ENCODE measurements at regions not wholly inside any gene's neighbourhood (a gene's known extent, or its start where the extent isn't known, plus 50 kb on each side); places are given as distances from the start of the nearest gene placed in this dataset.

- no peaks in the 10 kb centered on the region for H3K27me3 ChIP-seq (ENCODE audit: control insufficient read depth in 1 of 2, insufficient read depth in 1 of 2, low read length in 2 of 2)
- H3K4me1 ChIP-seq (ENCODE audit: control insufficient read depth, insufficient read depth, low read depth, low read length), result no peaks in the 10 kb centered on the region
- H3K14ac ChIP-seq (ENCODE audit: low read length in 2 of 2), result no peak overlapping the region
- H3K18ac ChIP-seq (ENCODE audit: low read depth in 1 of 2, low read length in 2 of 2), result no peak overlapping the region
- no peak overlapping the region for H3K23ac ChIP-seq (ENCODE audit: low read length in 2 of 2)
- H2BK12ac ChIP-seq (ENCODE audit: low read length in 2 of 2), result no peak overlapping the region
- H3K9me3 ChIP-seq (ENCODE audit: control insufficient read depth, low read length), result peaks cover 13% of the 10 kb centered on the region
- whole genome bisulfite sequencing, result 99% methylated on average over 3 of the region's 4 CpGs
- H3K9ac ChIP-seq (ENCODE audit: low read length), result no peak overlapping the region
- H3K79me1 ChIP-seq (replicated peaks; ENCODE audit: low read length, poor library complexity, severe bottlenecking), result no peaks in the 10 kb centered on the region
- H3K4me2 ChIP-seq (ENCODE audit: low read length, poor library complexity, severe bottlenecking), result no peak overlapping the region
- H2AK5ac ChIP-seq (ENCODE audit: low read length, severe bottlenecking), result no peak overlapping the region
- no peak overlapping the region for H3K4ac ChIP-seq (ENCODE audit: low read depth in 1 of 2, low read length in 2 of 2)
- H3K4me3 ChIP-seq (ENCODE audit: insufficient read depth in 1 of 2, low read depth in 1 of 2, low read length in 2 of 2), result no peak overlapping the region
- no peak overlapping the region for H3K27ac ChIP-seq (ENCODE audit: low read length, poor library complexity, severe bottlenecking)
- no peaks in the 10 kb centered on the region for H3K36me3 ChIP-seq (ENCODE audit: control insufficient read depth in 1 of 2, insufficient read depth in 2 of 2, low read depth in 1 of 2, low read length in 2 of 2)
- no peak overlapping the region for H2BK5ac ChIP-seq (ENCODE audit: low read depth, low read length, poor library complexity, severe bottlenecking)
- H4K91ac ChIP-seq (ENCODE audit: low read length), result no peak overlapping the region
- no peak overlapping the region for H2AFZ ChIP-seq (ENCODE audit: low read depth, low read length)
- no peak overlapping the region for H2BK120ac ChIP-seq (ENCODE audit: low read depth, low read length)
- H2BK15ac ChIP-seq (ENCODE audit: low read depth, poor library complexity, severe bottlenecking), result no peak overlapping the region
- H4K8ac ChIP-seq (ENCODE audit: low read length), result no peak overlapping the region
- DNase-seq, result no peak
These were observed 948.5 kb downstream of the TLE4 start for GRCh38 chr9:80520231-80520630.

- Histone ChIP-seq H3K4ac (ENCODE audit: low read depth in 1 of 2, low read length in 2 of 2) (no peak overlapping the region), H4K91ac (ENCODE audit: low read length) (no peak overlapping the region), H2BK5ac (ENCODE audit: low read depth, low read length, poor library complexity, severe bottlenecking) (no peak overlapping the region), H3K27me3 (ENCODE audit: control insufficient read depth in 1 of 2, insufficient read depth in 1 of 2, low read length in 2 of 2) (no peaks in the 10 kb centered on the region), H3K18ac (ENCODE audit: low read depth in 1 of 2, low read length in 2 of 2) (no peak overlapping the region), H3K4me2 (ENCODE audit: low read length, poor library complexity, severe bottlenecking) (no peak overlapping the region), H3K9me3 (ENCODE audit: control insufficient read depth, low read length) (peaks cover 6% of the 10 kb centered on the region), H3K36me3 (ENCODE audit: control insufficient read depth in 1 of 2, insufficient read depth in 2 of 2, low read depth in 1 of 2, low read length in 2 of 2) (no peaks in the 10 kb centered on the region), H3K27ac (ENCODE audit: low read length, poor library complexity, severe bottlenecking) (no peak overlapping the region), H3K14ac (ENCODE audit: low read length in 2 of 2) (no peak overlapping the region), H3K4me1 (ENCODE audit: control insufficient read depth, insufficient read depth, low read depth, low read length) (no peaks in the 10 kb centered on the region), H3K23ac (ENCODE audit: low read length in 2 of 2) (no peak overlapping the region), H2AK5ac (ENCODE audit: low read length, severe bottlenecking) (no peak overlapping the region), H3K79me1 (replicated peaks; ENCODE audit: low read length, poor library complexity, severe bottlenecking) (no peaks in the 10 kb centered on the region), H2BK120ac (ENCODE audit: low read depth, low read length) (no peak overlapping the region), H2AFZ (ENCODE audit: low read depth, low read length) (no peak overlapping the region), H4K8ac (ENCODE audit: low read length) (no peak overlapping the region), H2BK15ac (ENCODE audit: low read depth, poor library complexity, severe bottlenecking) (no peak overlapping the region), H3K4me3 (ENCODE audit: insufficient read depth in 1 of 2, low read depth in 1 of 2, low read length in 2 of 2) (no peak overlapping the region), H3K9ac (ENCODE audit: low read length) (no peak overlapping the region), H2BK12ac (ENCODE audit: low read length in 2 of 2) (no peak overlapping the region)
- WGBS, result 94% methylated on average over 2 of the region's 3 CpGs
- no peak for DNase-seq
These were observed 946.7 kb downstream of the TLE4 start for GRCh38 chr9:80518441-80518840.

GRCh38 chr9:80516679-80517078, 944.9 kb downstream of the TLE4 start:
- Histone ChIP-seq H3K4me2 (ENCODE audit: low read length, poor library complexity, severe bottlenecking) (no peak overlapping the region), H4K8ac (ENCODE audit: low read length) (no peak overlapping the region), H2BK5ac (ENCODE audit: low read depth, low read length, poor library complexity, severe bottlenecking) (no peak overlapping the region), H2BK120ac (ENCODE audit: low read depth, low read length) (no peak overlapping the region), H3K18ac (ENCODE audit: low read depth in 1 of 2, low read length in 2 of 2) (no peak overlapping the region), H3K9me3 (ENCODE audit: control insufficient read depth, low read length) (no peaks in the 10 kb centered on the region), H4K91ac (ENCODE audit: low read length) (no peak overlapping the region), H3K23ac (ENCODE audit: low read length in 2 of 2) (no peak overlapping the region), H3K4ac (ENCODE audit: low read depth in 1 of 2, low read length in 2 of 2) (no peak overlapping the region), H3K36me3 (ENCODE audit: control insufficient read depth in 1 of 2, insufficient read depth in 2 of 2, low read depth in 1 of 2, low read length in 2 of 2) (no peaks in the 10 kb centered on the region), H3K79me1 (replicated peaks; ENCODE audit: low read length, poor library complexity, severe bottlenecking) (no peaks in the 10 kb centered on the region), H3K4me1 (ENCODE audit: control insufficient read depth, insufficient read depth, low read depth, low read length) (no peaks in the 10 kb centered on the region), H3K27ac (ENCODE audit: low read length, poor library complexity, severe bottlenecking) (no peak overlapping the region), H2BK15ac (ENCODE audit: low read depth, poor library complexity, severe bottlenecking) (no peak overlapping the region), H3K14ac (ENCODE audit: low read length in 2 of 2) (no peak overlapping the region), H2AFZ (ENCODE audit: low read depth, low read length) (no peak overlapping the region), H3K4me3 (ENCODE audit: insufficient read depth in 1 of 2, low read depth in 1 of 2, low read length in 2 of 2) (no peak overlapping the region), H3K9ac (ENCODE audit: low read length) (no peak overlapping the region), H3K27me3 (ENCODE audit: control insufficient read depth in 1 of 2, insufficient read depth in 1 of 2, low read length in 2 of 2) (no peaks in the 10 kb centered on the region), H2BK12ac (ENCODE audit: low read length in 2 of 2) (no peak overlapping the region), H2AK5ac (ENCODE audit: low read length, severe bottlenecking) (no peak overlapping the region)
- 85% methylated on average over 3 of the region's 3 CpGs for WGBS
- no peak for DNase-seq

- no peak overlapping the region for H2BK15ac ChIP-seq (ENCODE audit: low read depth, poor library complexity, severe bottlenecking)
- H3K14ac ChIP-seq (ENCODE audit: low read length in 2 of 2), result no peak overlapping the region
- H3K4me3 ChIP-seq (ENCODE audit: insufficient read depth in 1 of 2, low read depth in 1 of 2, low read length in 2 of 2), result no peak overlapping the region
- H3K4me1 ChIP-seq (ENCODE audit: control insufficient read depth, insufficient read depth, low read depth, low read length), result no peaks in the 10 kb centered on the region
- WGBS, result no CpG with 5 or more reads among the region's 1 CpG
- no peak overlapping the region for H4K91ac ChIP-seq (ENCODE audit: low read length)
- no peaks in the 10 kb centered on the region for H3K79me1 ChIP-seq (replicated peaks; ENCODE audit: low read length, poor library complexity, severe bottlenecking)
- H3K9me3 ChIP-seq (ENCODE audit: control insufficient read depth, low read length), result no peaks in the 10 kb centered on the region
- no peak overlapping the region for H3K4ac ChIP-seq (ENCODE audit: low read depth in 1 of 2, low read length in 2 of 2)
- H3K23ac ChIP-seq (ENCODE audit: low read length in 2 of 2), result no peak overlapping the region
- no peak for DNase-seq
- no peak overlapping the region for H3K9ac ChIP-seq (ENCODE audit: low read length)
- H2BK120ac ChIP-seq (ENCODE audit: low read depth, low read length), result no peak overlapping the region
- no peak overlapping the region for H2AK5ac ChIP-seq (ENCODE audit: low read length, severe bottlenecking)
- no peak overlapping the region for H3K4me2 ChIP-seq (ENCODE audit: low read length, poor library complexity, severe bottlenecking)
- no peak overlapping the region for H4K8ac ChIP-seq (ENCODE audit: low read length)
- no peak overlapping the region for H3K27ac ChIP-seq (ENCODE audit: low read length, poor library complexity, severe bottlenecking)
- no peak overlapping the region for H2BK5ac ChIP-seq (ENCODE audit: low read depth, low read length, poor library complexity, severe bottlenecking)
- H2BK12ac ChIP-seq (ENCODE audit: low read length in 2 of 2), result no peak overlapping the region
- H3K27me3 ChIP-seq (ENCODE audit: control insufficient read depth in 1 of 2, insufficient read depth in 1 of 2, low read length in 2 of 2), result no peaks in the 10 kb centered on the region
- no peak overlapping the region for H3K18ac ChIP-seq (ENCODE audit: low read depth in 1 of 2, low read length in 2 of 2)
- no peaks in the 10 kb centered on the region for H3K36me3 ChIP-seq (ENCODE audit: control insufficient read depth in 1 of 2, insufficient read depth in 2 of 2, low read depth in 1 of 2, low read length in 2 of 2)
- no peak overlapping the region for H2AFZ ChIP-seq (ENCODE audit: low read depth, low read length)
These were observed 937.6 kb downstream of the TLE4 start for GRCh38 chr9:80509358-80509757.

Measured in mesenchymal stem cell (in vitro differentiated cells and primary cell).